H9 (cell line): ENCODE measurements at regions not wholly inside any gene's neighbourhood (a gene's known extent, or its start where the extent isn't known, plus 50 kb on each side); places are given as distances from the start of the nearest gene placed in this dataset.

Experiments used
- DNase-seq: peaks from one replicate; pipeline ENCODE4 v3.0.0-alpha.2; 2017
- H2AFZ ChIP-seq: one replicate; pipeline ENCODE4 v1.6.1; 2013; ENCODE audit warnings: mild to moderate bottlenecking, low read length, control low read depth, moderate library complexity
- H2AK5ac ChIP-seq: 2 replicates; pipeline ENCODE4 v1.6.1; 2013; ENCODE audit warnings: low read length, control low read depth, mixed read lengths; ENCODE audit not compliant: insufficient read length
- H2BK120ac ChIP-seq: one replicate; pipeline ENCODE4 v1.6.1; 2013; ENCODE audit warnings: low read depth, mild to moderate bottlenecking, low read length, control low read depth, inconsistent platforms; ENCODE audit not compliant: poor library complexity, severe bottlenecking
- H2BK12ac ChIP-seq: 2 replicates; pipeline ENCODE4 v1.6.1; 2013; ENCODE audit warnings: low read length, control low read depth, mixed read lengths, low read depth; ENCODE audit not compliant: insufficient read length
- H2BK15ac ChIP-seq: 2 replicates; pipeline ENCODE4 v1.6.1; 2013; ENCODE audit warnings: low read depth, low read length, control low read depth
- H2BK20ac ChIP-seq: one replicate; pipeline ENCODE4 v1.6.1; 2013; ENCODE audit warnings: low read depth, mild to moderate bottlenecking, low read length, control low read depth, inconsistent platforms; ENCODE audit not compliant: poor library complexity, severe bottlenecking
- H2BK5ac ChIP-seq: 2 replicates; pipeline ENCODE4 v1.6.1; 2013; ENCODE audit warnings: low read length, control low read depth, mixed read lengths; ENCODE audit not compliant: insufficient read length
- H3K14ac ChIP-seq: 2 replicates; pipeline ENCODE4 v1.6.1; 2013; ENCODE audit warnings: low read length, control low read depth; ENCODE audit not compliant: insufficient read depth
- H3K18ac ChIP-seq: 2 replicates; pipeline ENCODE4 v1.6.1; 2013; ENCODE audit warnings: low read depth, mild to moderate bottlenecking, mixed read lengths, low read length, control low read depth; ENCODE audit not compliant: insufficient read length
- H3K23ac ChIP-seq: 2 replicates; pipeline ENCODE4 v1.6.1; 2013; ENCODE audit warnings: low read length, control low read depth, mixed read lengths, low read depth; ENCODE audit not compliant: insufficient read length
- H3K23me2 ChIP-seq: 2 replicates; pipeline ENCODE4 v1.6.1; 2013; ENCODE audit warnings: low read depth, mild to moderate bottlenecking, mixed read lengths, low read length, control low read depth; ENCODE audit not compliant: insufficient read length, poor library complexity, severe bottlenecking
- H3K27ac ChIP-seq: 2 replicates; pipeline ENCODE4 v1.5.1; 2013; ENCODE audit warnings: low read length, control low read depth, mixed read lengths, low read depth; ENCODE audit not compliant: insufficient read length
- H3K27me3 ChIP-seq: 2 replicates; pipeline ENCODE4 v1.6.1; 2013; ENCODE audit warnings: low read length, control low read depth, inconsistent platforms; ENCODE audit not compliant: insufficient read depth
- H3K4ac ChIP-seq: 2 replicates; pipeline ENCODE4 v1.6.1; 2013; ENCODE audit warnings: low read depth, mild to moderate bottlenecking, control low read depth, inconsistent platforms, low read length, moderate library complexity
- H3K4me1 ChIP-seq: 2 replicates; pipeline ENCODE4 v1.6.1; 2013; ENCODE audit warnings: low read length, control low read depth, inconsistent platforms; ENCODE audit not compliant: insufficient read depth
- H3K4me2 ChIP-seq: 2 replicates; pipeline ENCODE4 v1.6.1; 2013; ENCODE audit warnings: low read length, control low read depth, mixed read lengths; ENCODE audit not compliant: insufficient read length, insufficient read depth
- H3K56ac ChIP-seq: 2 replicates; pipeline ENCODE4 v1.6.1; 2013; ENCODE audit warnings: low read depth, mild to moderate bottlenecking, mixed read lengths, low read length, control low read depth; ENCODE audit not compliant: insufficient read length
- H3K79me1 ChIP-seq: 2 replicates; pipeline ENCODE4 v1.6.1; 2013; ENCODE audit warnings: low read depth, mild to moderate bottlenecking, moderate library complexity, low read length, control low read depth, inconsistent platforms; ENCODE audit not compliant: insufficient read depth, poor library complexity, severe bottlenecking
- H3K79me2 ChIP-seq: 2 replicates; pipeline ENCODE4 v1.6.1; 2013; ENCODE audit warnings: low read length, control low read depth, inconsistent platforms; ENCODE audit not compliant: insufficient read depth
- H3K9ac ChIP-seq: 2 replicates; pipeline ENCODE4 v1.6.1; 2013; ENCODE audit warnings: low read length, control low read depth, mixed read lengths; ENCODE audit not compliant: insufficient read length; ENCODE audit errors: extremely low read depth
- H3K9me3 ChIP-seq: one replicate; pipeline ENCODE4 v1.6.1; 2013; ENCODE audit warnings: low read depth, low read length, inconsistent platforms; ENCODE audit not compliant: control insufficient read depth
- H3T11ph ChIP-seq: one replicate; pipeline ENCODE4 v1.6.1; 2013; ENCODE audit warnings: mild to moderate bottlenecking, low read length, control low read depth, inconsistent platforms
- H4K20me1 ChIP-seq: one replicate; pipeline ENCODE4 v1.6.1; 2013; ENCODE audit not compliant: control insufficient read depth, insufficient read length, insufficient read depth
- H4K5ac ChIP-seq: 2 replicates; pipeline ENCODE4 v1.6.1; 2013; ENCODE audit warnings: low read depth, mild to moderate bottlenecking, mixed read lengths, low read length, control low read depth; ENCODE audit not compliant: insufficient read length
- H4K8ac ChIP-seq: replicated peaks from 2 replicates; pipeline ENCODE4 v1.6.1; 2013; ENCODE audit warnings: low read length, control low read depth, mixed read lengths, low read depth; ENCODE audit not compliant: insufficient read length
- H4K91ac ChIP-seq: 2 replicates; pipeline ENCODE4 v1.6.1; 2013; ENCODE audit warnings: low read depth, mild to moderate bottlenecking, moderate library complexity, mixed read lengths, low read length, control low read depth; ENCODE audit not compliant: insufficient read length
- H3K27ac Mint-ChIP-seq, 3 experiments: 2 replicates in 2 of 3; 3 replicates in 1 of 3; pipeline ENCODE4 v1.8.0; 2020 to 2021; ENCODE audit warnings: mixed read lengths in 3 of 3, mild to moderate bottlenecking in 1 of 3, moderate library complexity in 1 of 3
- H3K27me3 Mint-ChIP-seq: 2 replicates; pipeline ENCODE4 v1.8.0; 2021; ENCODE audit warnings: low read depth, mild to moderate bottlenecking, moderate library complexity, mixed read lengths
- H3K36me3 Mint-ChIP-seq, 3 experiments: 2 replicates in 2 of 3; 3 replicates in 1 of 3; pipeline ENCODE4 v1.8.0; 2020 to 2021; ENCODE audit warnings: low read depth in 3 of 3, mixed read lengths in 3 of 3; ENCODE audit not compliant: insufficient read depth in 1 of 3
- H3K4me1 Mint-ChIP-seq, 2 experiments: 2 replicates each; pipeline ENCODE4 v1.8.0; 2020; ENCODE audit warnings: mixed read lengths in 2 of 2
- H3K4me3 Mint-ChIP-seq, 2 experiments: 2 replicates in 1 of 2; 3 replicates in 1 of 2; pipeline ENCODE4 v1.8.0; 2020 to 2021; ENCODE audit warnings: mild to moderate bottlenecking in 2 of 2, mixed read lengths in 2 of 2, moderate library complexity in 1 of 2
- H3K9me3 Mint-ChIP-seq, 2 experiments: 2 replicates in 1 of 2; 3 replicates in 1 of 2; pipeline ENCODE4 v1.8.0; 2020; ENCODE audit warnings: mild to moderate bottlenecking in 2 of 2, mixed read lengths in 2 of 2, moderate library complexity in 1 of 2
- WGBS: extraction: QIAGEN DNeasy Blood & Tissue Kit; methylation state at CpG from one replicate; pipeline ENCODE4 v1.1.7; 2013; ENCODE audit warnings: missing lambda C conversion rate, low lambda C conversion rate, mixed read lengths; ENCODE audit not compliant: insufficient read length; ENCODE audit errors: extremely low coverage; 5-methylcytosine and 5-hydroxymethylcytosine counted together
- TF ChIP-seq, protein P1 (sequence below): fragments of 200-600 bp; sonication (generic); conservative IDR thresholded peaks from 3 replicates; pipeline ENCODE4 v1.8.0; 2021; ENCODE audit warnings: antibody characterized with exemption, mild to moderate bottlenecking

DNA sequence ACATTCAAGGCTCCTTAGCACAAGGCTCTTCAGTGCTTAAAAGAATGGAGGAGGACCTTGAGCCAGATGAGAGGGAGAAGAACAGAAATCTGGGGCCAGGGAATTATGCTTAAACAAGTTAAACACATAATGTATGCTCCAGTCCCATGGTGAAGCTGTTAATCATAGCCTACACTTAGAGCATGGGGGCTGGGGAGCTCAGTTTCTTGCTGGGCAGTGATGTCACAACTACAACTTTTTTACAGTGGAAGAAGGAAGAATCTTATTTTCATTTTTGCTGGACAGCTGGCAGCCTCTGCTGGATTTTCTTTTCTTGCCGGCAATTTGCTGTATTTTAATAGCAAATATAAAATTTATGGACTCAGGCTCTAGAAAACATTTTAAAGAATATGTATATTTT, 432.5 kb downstream of the CD109 start:
- H2BK15ac ChIP-seq, result no peak overlapping the region
- H3K23ac ChIP-seq, result no peak overlapping the region
- Mint-ChIP-seq H3K9me3 (no peaks in the 10 kb centered on the region), H3K27me3 (peaks cover 2% of the 10 kb centered on the region; the same call in 1 of the 2 replicates), H3K27ac (no peak overlapping the region), H3K4me1 (no peaks in the 10 kb centered on the region), H3K36me3 (no peaks in the 10 kb centered on the region; a peak in 1 of 7 replicates), H3K4me3 (no peak overlapping the region)
- H3K4me1 ChIP-seq, result no peaks in the 10 kb centered on the region
- no peaks in the 10 kb centered on the region for H3K23me2 ChIP-seq
- H2BK120ac ChIP-seq, result no peak overlapping the region
- H3K27ac ChIP-seq, result no peak overlapping the region
- H3K79me2 ChIP-seq, result no peaks in the 10 kb centered on the region
- no peak overlapping the region for H4K8ac ChIP-seq
- H3K56ac ChIP-seq, result no peak overlapping the region
- H3K4ac ChIP-seq, result no peak overlapping the region
- H2AK5ac ChIP-seq, result no peak overlapping the region
- no peak for DNase-seq
- no peak overlapping the region for H2BK5ac ChIP-seq
- H2BK12ac ChIP-seq, result no peak overlapping the region
- H3K79me1 ChIP-seq, result no peaks in the 10 kb centered on the region
- H3K27me3 ChIP-seq, result no peaks in the 10 kb centered on the region
- H4K91ac ChIP-seq, result no peak overlapping the region
- H4K20me1 ChIP-seq, result no peaks in the 10 kb centered on the region
- no peaks in the 10 kb centered on the region for H3K9me3 ChIP-seq
- no peak overlapping the region for H3T11ph ChIP-seq
- no peak overlapping the region for H3K14ac ChIP-seq
- no peak overlapping the region for H3K4me2 ChIP-seq
- no peak overlapping the region for H3K18ac ChIP-seq
- H3K9ac ChIP-seq, result no peak overlapping the region
- no peak overlapping the region for H4K5ac ChIP-seq
- no CpG with 5 or more reads among the region's 1 CpG for WGBS
- no peak overlapping the region for H2BK20ac ChIP-seq
- TF ChIP-seq, protein P1, sequence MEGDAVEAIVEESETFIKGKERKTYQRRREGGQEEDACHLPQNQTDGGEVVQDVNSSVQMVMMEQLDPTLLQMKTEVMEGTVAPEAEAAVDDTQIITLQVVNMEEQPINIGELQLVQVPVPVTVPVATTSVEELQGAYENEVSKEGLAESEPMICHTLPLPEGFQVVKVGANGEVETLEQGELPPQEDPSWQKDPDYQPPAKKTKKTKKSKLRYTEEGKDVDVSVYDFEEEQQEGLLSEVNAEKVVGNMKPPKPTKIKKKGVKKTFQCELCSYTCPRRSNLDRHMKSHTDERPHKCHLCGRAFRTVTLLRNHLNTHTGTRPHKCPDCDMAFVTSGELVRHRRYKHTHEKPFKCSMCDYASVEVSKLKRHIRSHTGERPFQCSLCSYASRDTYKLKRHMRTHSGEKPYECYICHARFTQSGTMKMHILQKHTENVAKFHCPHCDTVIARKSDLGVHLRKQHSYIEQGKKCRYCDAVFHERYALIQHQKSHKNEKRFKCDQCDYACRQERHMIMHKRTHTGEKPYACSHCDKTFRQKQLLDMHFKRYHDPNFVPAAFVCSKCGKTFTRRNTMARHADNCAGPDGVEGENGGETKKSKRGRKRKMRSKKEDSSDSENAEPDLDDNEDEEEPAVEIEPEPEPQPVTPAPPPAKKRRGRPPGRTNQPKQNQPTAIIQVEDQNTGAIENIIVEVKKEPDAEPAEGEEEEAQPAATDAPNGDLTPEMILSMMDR, result no peak
- H2AFZ ChIP-seq, result no peak overlapping the region
